WTC11 (cell line): ENCODE measurements at regions not wholly inside any gene's neighbourhood (a gene's known extent, or its start where the extent isn't known, plus 50 kb on each side); places are given as distances from the start of the nearest gene placed in this dataset.

ENCODE experiments used
- ATAC-seq: fragments of 200-7000 bp; cut with Tn5 transposase; 2 replicates; pipeline ENCODE4 v1.10.0; 2021; ENCODE audit warnings: mild to moderate bottlenecking, moderate library complexity
- CTCF ChIA-PET: fragments of 300-600 bp; sonication (Branson Sonifier 250); formaldehyde crosslinking; loops from one replicate; lab custom pipeline; 2021; ENCODE audit warnings: antibody characterized with exemption; lab: Charles Lee
- POLR2A ChIA-PET: fragments of 350-600 bp; sonication (Branson Sonifier 250); formaldehyde crosslinking; loops from one replicate; lab custom pipeline; 2021; ENCODE audit warnings: antibody characterized with exemption; lab: Charles Lee
- DNase-seq: peaks from one replicate; pipeline ENCODE4 v3.0.0; 2021; ENCODE audit warnings: low spot score
- H3K27ac Mint-ChIP-seq: 2 replicates; pipeline ENCODE4 v1.8.0; 2021; ENCODE audit warnings: mixed read lengths
- H3K27me3 Mint-ChIP-seq: 2 replicates; pipeline ENCODE4 v1.8.0; 2021; ENCODE audit warnings: low read depth, mild to moderate bottlenecking, moderate library complexity, mixed read lengths
- H3K36me3 Mint-ChIP-seq: 2 replicates; pipeline ENCODE4 v1.8.0; 2021; ENCODE audit warnings: mixed read lengths
- H3K4me1 Mint-ChIP-seq: 2 replicates; pipeline ENCODE4 v1.8.0; 2022; ENCODE audit warnings: mixed read lengths
- H3K4me3 Mint-ChIP-seq: 2 replicates; pipeline ENCODE4 v1.8.0; 2021; ENCODE audit warnings: mild to moderate bottlenecking, moderate library complexity, mixed read lengths
- H3K9me3 Mint-ChIP-seq: 2 replicates; pipeline ENCODE4 v1.8.0; 2021; ENCODE audit warnings: mixed read lengths
- ARID4B ChIP-seq: sonication (generic); formaldehyde crosslinking; IDR thresholded peaks from 2 replicates; pipeline ENCODE4 v1.8.0; 2023; ENCODE audit warnings: missing genetic modification reagents, mild to moderate bottlenecking, borderline replicate concordance
- CREB1 ChIP-seq: sonication (generic); formaldehyde crosslinking; IDR thresholded peaks from 2 replicates; pipeline ENCODE4 v1.8.0; 2023; ENCODE audit warnings: mild to moderate bottlenecking, missing genetic modification reagents
- CTCF ChIP-seq: fragments of 200-600 bp; IDR thresholded peaks from 2 replicates; pipeline ENCODE4 v1.8.0; 2022; ENCODE audit warnings: antibody characterized with exemption
- ESRRA ChIP-seq: sonication (generic); formaldehyde crosslinking; IDR thresholded peaks from 2 replicates; pipeline ENCODE4 v1.8.1; 2022; ENCODE audit warnings: mild to moderate bottlenecking, missing genetic modification reagents, borderline replicate concordance
- HMGA2 ChIP-seq: fragments of 250-450 bp; sonication (Bioruptor Pico); IDR thresholded peaks from 2 replicates; pipeline ENCODE4 v1.4.0; 2021; ENCODE audit warnings: mild to moderate bottlenecking, moderate library complexity
- MXD4 ChIP-seq: fragments of 250-450 bp; sonication (Bioruptor Pico); IDR thresholded peaks from 2 replicates; pipeline ENCODE4 v1.8.0; 2021; ENCODE audit warnings: mild to moderate bottlenecking, moderate library complexity, borderline replicate concordance
- NFE2L1 ChIP-seq: sonication (generic); formaldehyde crosslinking; IDR thresholded peaks from 2 replicates; pipeline ENCODE4 v1.8.1; 2023; ENCODE audit warnings: missing genetic modification reagents
- OVOL2 ChIP-seq: fragments of 250-450 bp; sonication (Bioruptor Pico); IDR thresholded peaks from 2 replicates; pipeline ENCODE4 v1.9.0; 2021; ENCODE audit warnings: mild to moderate bottlenecking, borderline replicate concordance
- RORB ChIP-seq: fragments of 250-450 bp; sonication (Bioruptor Pico); IDR thresholded peaks from 2 replicates; pipeline ENCODE4 v1.9.0; 2021; ENCODE audit warnings: mild to moderate bottlenecking
- STAT6 ChIP-seq: sonication (generic); formaldehyde crosslinking; conservative IDR thresholded peaks from 2 replicates; pipeline ENCODE4 v1.8.1; 2023; ENCODE audit warnings: mild to moderate bottlenecking, low read depth, missing genetic modification reagents, moderate library complexity
- ZNF263 ChIP-seq: sonication (generic); formaldehyde crosslinking; IDR thresholded peaks from 2 replicates; pipeline ENCODE4 v1.8.1; 2022; ENCODE audit warnings: low read depth, mild to moderate bottlenecking, moderate library complexity, missing genetic modification reagents
- ZNF416 ChIP-seq: fragments of 250-450 bp; sonication (Bioruptor Pico); IDR thresholded peaks from 2 replicates; pipeline ENCODE4 v1.9.0; 2021; ENCODE audit warnings: mild to moderate bottlenecking, inconsistent platforms
- TF ChIP-seq, protein P1 (sequence below): sonication (generic); formaldehyde crosslinking; IDR thresholded peaks from 2 replicates; pipeline ENCODE4 v1.8.0; 2023; ENCODE audit warnings: missing genetic modification reagents
- TF ChIP-seq, protein P2 (sequence below): sonication (generic); formaldehyde crosslinking; conservative IDR thresholded peaks from 2 replicates; pipeline ENCODE4 v1.8.1; 2022; ENCODE audit warnings: mild to moderate bottlenecking, missing genetic modification reagents
- TF ChIP-seq, protein P3 (sequence below): sonication (generic); formaldehyde crosslinking; IDR thresholded peaks from 2 replicates; pipeline ENCODE4 v1.8.1; 2023; ENCODE audit warnings: mild to moderate bottlenecking, moderate library complexity, missing genetic modification reagents
- TF ChIP-seq, protein P4 (sequence below): fragments of 250-450 bp; sonication (Bioruptor Pico); IDR thresholded peaks from 2 replicates; pipeline ENCODE4 v1.9.0; 2021; ENCODE audit warnings: mild to moderate bottlenecking

DNA sequence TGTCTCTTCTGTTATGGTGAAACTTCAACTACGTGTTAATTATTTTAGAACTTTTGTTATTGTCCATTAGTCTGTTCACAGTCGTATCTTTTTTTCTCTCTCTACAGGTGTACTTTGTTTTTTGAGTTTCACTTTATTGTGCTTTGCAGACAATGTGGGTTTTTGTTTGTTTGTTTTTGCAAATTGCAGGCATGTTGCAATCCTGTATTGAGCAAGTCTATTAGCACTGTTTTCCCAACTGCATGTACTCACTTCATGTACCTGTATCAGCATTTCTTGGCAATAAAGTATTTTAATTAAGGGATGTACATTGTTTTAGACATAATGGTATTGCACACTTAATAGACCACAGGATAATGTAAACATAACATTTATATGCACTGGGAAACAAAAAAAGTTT, 99.1 kb upstream of the FAM110C start:
- TF ChIP-seq OVOL2 (CRISPR knock-in tag): no peak
- TF ChIP-seq, protein P1, sequence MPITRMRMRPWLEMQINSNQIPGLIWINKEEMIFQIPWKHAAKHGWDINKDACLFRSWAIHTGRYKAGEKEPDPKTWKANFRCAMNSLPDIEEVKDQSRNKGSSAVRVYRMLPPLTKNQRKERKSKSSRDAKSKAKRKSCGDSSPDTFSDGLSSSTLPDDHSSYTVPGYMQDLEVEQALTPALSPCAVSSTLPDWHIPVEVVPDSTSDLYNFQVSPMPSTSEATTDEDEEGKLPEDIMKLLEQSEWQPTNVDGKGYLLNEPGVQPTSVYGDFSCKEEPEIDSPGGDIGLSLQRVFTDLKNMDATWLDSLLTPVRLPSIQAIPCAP (CRISPR knock-in tag): no peak
- TF ChIP-seq, protein P2, sequence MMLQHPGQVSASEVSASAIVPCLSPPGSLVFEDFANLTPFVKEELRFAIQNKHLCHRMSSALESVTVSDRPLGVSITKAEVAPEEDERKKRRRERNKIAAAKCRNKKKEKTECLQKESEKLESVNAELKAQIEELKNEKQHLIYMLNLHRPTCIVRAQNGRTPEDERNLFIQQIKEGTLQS (CRISPR knock-in tag): no peak
- no peak for ATAC-seq
- no peaks in the 10 kb centered on the region for H3K27me3 Mint-ChIP-seq
- peaks cover 45% of the 10 kb centered on the region for H3K9me3 Mint-ChIP-seq
- H3K27ac Mint-ChIP-seq: no peak overlapping the region
- no peak overlapping the region for H3K4me3 Mint-ChIP-seq
- no peak for DNase-seq
- peaks cover 49% of the 10 kb centered on the region for H3K36me3 Mint-ChIP-seq
- ChIA-PET POLR2A (no interaction called here), CTCF (no interaction called here)
- H3K4me1 Mint-ChIP-seq: peaks cover 63% of the 10 kb centered on the region

GRCh38 chr2:141611-142010, 95.3 kb upstream of the FAM110C start:
- POLR2A ChIA-PET: no interaction called here
- TF ChIP-seq CREB1 (CRISPR knock-in tag) (no peak), ZNF263 (CRISPR knock-in tag) (no peak), ESRRA (CRISPR knock-in tag) (no peak), HMGA2 (no peak), CTCF (no peak), STAT6 (CRISPR knock-in tag) (no peak), MXD4 (CRISPR knock-in tag) (no peak), ARID4B (no peak), RORB (CRISPR knock-in tag) (no peak), ZNF416 (no peak), NFE2L1 (CRISPR knock-in tag) (no peak)
- TF ChIP-seq, protein P2 (CRISPR knock-in tag): no peak
- TF ChIP-seq, protein P3, sequence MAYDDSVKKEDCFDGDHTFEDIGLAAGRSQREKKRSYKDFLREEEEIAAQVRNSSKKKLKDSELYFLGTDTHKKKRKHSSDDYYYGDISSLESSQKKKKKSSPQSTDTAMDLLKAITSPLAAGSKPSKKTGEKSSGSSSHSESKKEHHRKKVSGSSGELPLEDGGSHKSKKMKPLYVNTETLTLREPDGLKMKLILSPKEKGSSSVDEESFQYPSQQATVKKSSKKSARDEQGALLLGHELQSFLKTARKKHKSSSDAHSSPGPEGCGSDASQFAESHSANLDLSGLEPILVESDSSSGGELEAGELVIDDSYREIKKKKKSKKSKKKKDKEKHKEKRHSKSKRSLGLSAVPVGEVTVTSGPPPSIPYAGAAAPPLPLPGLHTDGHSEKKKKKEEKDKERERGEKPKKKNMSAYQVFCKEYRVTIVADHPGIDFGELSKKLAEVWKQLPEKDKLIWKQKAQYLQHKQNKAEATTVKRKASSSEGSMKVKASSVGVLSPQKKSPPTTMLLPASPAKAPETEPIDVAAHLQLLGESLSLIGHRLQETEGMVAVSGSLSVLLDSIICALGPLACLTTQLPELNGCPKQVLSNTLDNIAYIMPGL: no peak
- TF ChIP-seq, protein P4, sequence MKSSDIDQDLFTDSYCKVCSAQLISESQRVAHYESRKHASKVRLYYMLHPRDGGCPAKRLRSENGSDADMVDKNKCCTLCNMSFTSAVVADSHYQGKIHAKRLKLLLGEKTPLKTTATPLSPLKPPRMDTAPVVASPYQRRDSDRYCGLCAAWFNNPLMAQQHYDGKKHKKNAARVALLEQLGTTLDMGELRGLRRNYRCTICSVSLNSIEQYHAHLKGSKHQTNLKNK: no peak
- CTCF ChIA-PET: interaction anchor here (1.0 to 3.1 kb wide), 13 partner anchors 26 to 133 kb away, joined by 3 to 22 read pairs (median 5); partner anchors contain the start of gene FAM110C
- Mint-ChIP-seq H3K27ac (no peak overlapping the region), H3K4me3 (no peak overlapping the region), H3K27me3 (no peaks in the 10 kb centered on the region; the same call in 1 of the 2 replicates), H3K4me1 (peaks cover 66% of the 10 kb centered on the region), H3K36me3 (peaks cover 22% of the 10 kb centered on the region), H3K9me3 (peaks cover 21% of the 10 kb centered on the region)
- DNase-seq: no peak
- no peak for ATAC-seq
